GM23248 (cell line): ENCODE measurements at regions not wholly inside any gene's neighbourhood (a gene's known extent, or its start where the extent isn't known, plus 50 kb on each side); places are given as distances from the start of the nearest gene placed in this dataset.
A peak's percentile ranks its signal among the peaks of the same experiment; 100 is the strongest.

ENCODE experiments used
- DNase-seq: peaks from one replicate; pipeline ENCODE4 v3.0.0-alpha.2; 2015
- H2AFZ ChIP-seq: fragments of 200-600 bp; sonication (generic); 2 replicates; pipeline ENCODE4 v1.6.1; 2016; ENCODE audit warnings: antibody characterized with exemption
- H3F3A ChIP-seq: fragments of 200-600 bp; sonication (generic); 2 replicates; pipeline ENCODE4 v1.6.1; 2016; ENCODE audit warnings: mild to moderate bottlenecking, antibody characterized with exemption, mixed run types; ENCODE audit not compliant: insufficient read depth
- H3K27ac ChIP-seq: fragments of 200-600 bp; sonication (generic); 2 replicates; pipeline ENCODE4 v1.5.1; 2016; ENCODE audit warnings: mild to moderate bottlenecking
- H3K27me3 ChIP-seq: fragments of 200-600 bp; sonication (generic); replicated peaks from 2 replicates; pipeline ENCODE4 v1.6.1; 2016; ENCODE audit warnings: mild to moderate bottlenecking; ENCODE audit not compliant: insufficient read depth
- H3K36me3 ChIP-seq: fragments of 200-600 bp; sonication (generic); 2 replicates; pipeline ENCODE4 v1.6.1; 2016; ENCODE audit warnings: low read depth, mild to moderate bottlenecking
- H3K4me1 ChIP-seq: fragments of 200-600 bp; sonication (generic); 2 replicates; pipeline ENCODE4 v1.6.1; 2016; ENCODE audit warnings: mild to moderate bottlenecking; ENCODE audit not compliant: insufficient read depth
- H3K4me2 ChIP-seq: fragments of 200-600 bp; sonication (generic); one replicate; pipeline ENCODE4 v1.6.1; 2016; ENCODE audit warnings: mild to moderate bottlenecking; ENCODE audit not compliant: unreplicated experiment
- H3K4me3 ChIP-seq: fragments of 200-600 bp; sonication (generic); 2 replicates; pipeline ENCODE4 v1.5.1; 2016; ENCODE audit warnings: mild to moderate bottlenecking
- H3K79me2 ChIP-seq: fragments of 200-600 bp; sonication (generic); 2 replicates; pipeline ENCODE4 v1.6.1; 2016; ENCODE audit warnings: mild to moderate bottlenecking; ENCODE audit not compliant: insufficient read depth
- H3K9ac ChIP-seq: fragments of 200-600 bp; sonication (generic); 2 replicates; pipeline ENCODE4 v1.6.1; 2016; ENCODE audit warnings: mild to moderate bottlenecking
- H3K9me2 ChIP-seq: fragments of 200-600 bp; sonication (generic); 2 replicates; pipeline ENCODE4 v1.6.1; 2016; ENCODE audit warnings: mixed run types, mild to moderate bottlenecking, moderate library complexity; ENCODE audit not compliant: insufficient read depth
- H3K9me3 ChIP-seq: fragments of 200-600 bp; sonication (generic); one replicate; pipeline ENCODE4 v1.6.1; 2017; ENCODE audit warnings: low read depth
- H4K20me1 ChIP-seq: fragments of 200-600 bp; sonication (generic); 2 replicates; pipeline ENCODE4 v1.6.0; 2016; ENCODE audit not compliant: insufficient read depth
- EZH2 ChIP-seq: fragments of 200-600 bp; sonication (generic); IDR thresholded peaks from 2 replicates; pipeline ENCODE4 v1.6.1; 2018; ENCODE audit warnings: antibody characterized with exemption, mild to moderate bottlenecking; ENCODE audit not compliant: insufficient read depth, poor library complexity, severe bottlenecking
- EZH2phosphoT487 ChIP-seq: fragments of 200-600 bp; sonication (generic); IDR thresholded peaks from 2 replicates; pipeline ENCODE4 v1.6.1; 2018; ENCODE audit warnings: antibody characterized with exemption, moderate library complexity, mild to moderate bottlenecking, low read depth; ENCODE audit not compliant: insufficient read depth
- WGBS, 2 experiments: methylation state at CpG; one replicate each; pipeline ENCODE4 v1.1.6; 2015 to 2017; ENCODE audit warnings: low lambda C conversion rate in 2 of 2, low coverage in 1 of 2; ENCODE audit errors: missing lambda C conversion rate in 2 of 2; 5-methylcytosine and 5-hydroxymethylcytosine counted together
- in situ Hi-C: fragments of 300-500 bp; cut with MboI; formaldehyde crosslinking; loops from 2 replicates; pipeline ENCODE4 v1.15.0; 2020

DNA sequence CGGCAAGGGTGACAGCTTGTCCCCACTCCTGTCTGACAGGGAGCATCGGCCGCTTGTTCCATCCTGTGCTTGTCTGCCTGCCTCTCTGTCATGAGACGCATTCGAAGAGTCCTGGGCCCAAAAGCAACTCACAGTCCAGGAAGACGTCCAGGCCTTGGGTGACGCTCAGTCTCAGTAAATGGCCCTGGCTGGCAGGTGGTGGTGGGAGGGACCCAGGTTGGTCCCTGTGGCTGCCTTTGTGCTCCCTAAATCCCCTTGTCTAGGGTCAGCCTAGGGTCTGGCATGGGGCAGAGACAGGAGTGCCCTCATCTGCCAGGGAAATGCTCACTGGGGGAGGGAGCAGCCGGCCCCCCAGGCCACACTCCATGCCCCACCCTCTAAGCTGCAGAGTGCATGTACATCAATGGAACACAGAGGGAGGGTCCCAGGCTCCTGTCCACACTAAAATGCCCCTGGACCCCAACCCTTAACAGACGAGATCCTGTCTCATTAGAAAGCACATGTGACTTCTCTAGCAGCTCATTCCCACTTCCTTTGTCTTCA is 295.2 kb upstream of the ZNF32 start:
- H3K9me3 ChIP-seq: no peaks in the 10 kb centered on the region
- in situ Hi-C loops: no loop called here
- no peak overlapping the region for H3K9ac ChIP-seq
- no peaks in the 10 kb centered on the region for H3F3A ChIP-seq
- no peak overlapping the region for H2AFZ ChIP-seq
- H3K79me2 ChIP-seq: no peaks in the 10 kb centered on the region
- 97 to 98% methylated on average over 9 of the region's 9 CpGs for WGBS, 2 experiments
- no peaks in the 10 kb centered on the region for H3K27me3 ChIP-seq
- H3K9me2 ChIP-seq: no peaks in the 10 kb centered on the region
- no peak overlapping the region for H3K4me3 ChIP-seq
- no peaks in the 10 kb centered on the region for H4K20me1 ChIP-seq
- H3K27ac ChIP-seq: no peak overlapping the region
- TF ChIP-seq EZH2phosphoT487: no peak
- TF ChIP-seq EZH2: no peak
- H3K36me3 ChIP-seq: no peaks in the 10 kb centered on the region
- peaks cover 12% of the 10 kb centered on the region; the same call in 1 of the 2 replicates for H3K4me1 ChIP-seq
- H3K4me2 ChIP-seq: no peak overlapping the region
- no peak for DNase-seq

DNA sequence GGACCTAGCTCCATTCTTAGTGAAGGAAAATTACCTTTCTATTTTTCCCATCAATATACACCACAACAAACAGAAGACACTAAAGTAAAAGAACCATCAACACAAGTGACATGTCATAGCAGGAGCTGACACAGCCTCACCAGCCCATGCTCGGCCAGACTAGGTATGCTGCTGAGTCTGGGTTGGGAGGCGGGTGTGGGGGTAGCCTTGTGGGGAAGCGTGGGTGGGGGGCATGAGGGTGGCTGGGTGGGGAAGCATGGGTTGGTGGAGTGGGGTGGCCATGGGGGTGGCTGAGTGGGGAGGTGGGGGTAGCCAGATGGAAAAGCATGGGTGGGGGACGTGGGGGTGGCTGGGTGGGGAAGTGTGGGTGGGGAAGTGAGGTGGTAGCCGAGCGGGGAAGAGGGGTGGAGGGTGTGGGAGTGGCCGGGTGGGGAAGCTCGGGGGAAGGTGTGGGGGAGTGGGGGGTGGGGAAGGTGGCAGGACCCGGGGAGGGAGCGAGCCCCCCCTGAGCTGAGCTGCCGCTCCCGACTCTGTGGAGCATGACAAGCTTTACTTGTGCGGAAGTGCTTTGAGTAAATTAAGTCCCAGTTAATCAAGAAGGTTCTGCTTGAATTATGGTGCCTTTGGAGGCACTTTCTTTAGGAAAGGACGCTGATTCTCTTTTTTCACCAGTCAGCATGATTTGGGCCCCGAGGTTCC is 294.6 kb upstream of the ZNF32 start:
- Histone ChIP-seq H4K20me1 (no peaks in the 10 kb centered on the region), H2AFZ (no peak overlapping the region), H3K4me2 (no peak overlapping the region), H3K9ac (no peak overlapping the region), H3K27me3 (no peaks in the 10 kb centered on the region), H3K4me3 (no peak overlapping the region), H3F3A (no peaks in the 10 kb centered on the region), H3K9me2 (no peaks in the 10 kb centered on the region), H3K4me1 (peaks cover 12% of the 10 kb centered on the region; the same call in 1 of the 2 replicates), H3K27ac (no peak overlapping the region), H3K9me3 (no peaks in the 10 kb centered on the region), H3K79me2 (no peaks in the 10 kb centered on the region), H3K36me3 (no peaks in the 10 kb centered on the region)
- TF ChIP-seq EZH2 (no peak), EZH2phosphoT487 (no peak)
- 85 to 91% methylated on average over 5 to 15 of the region's 15 CpGs for WGBS, 2 experiments
- in situ Hi-C loops: no loop called here
- DNase-seq: no peak

DNA sequence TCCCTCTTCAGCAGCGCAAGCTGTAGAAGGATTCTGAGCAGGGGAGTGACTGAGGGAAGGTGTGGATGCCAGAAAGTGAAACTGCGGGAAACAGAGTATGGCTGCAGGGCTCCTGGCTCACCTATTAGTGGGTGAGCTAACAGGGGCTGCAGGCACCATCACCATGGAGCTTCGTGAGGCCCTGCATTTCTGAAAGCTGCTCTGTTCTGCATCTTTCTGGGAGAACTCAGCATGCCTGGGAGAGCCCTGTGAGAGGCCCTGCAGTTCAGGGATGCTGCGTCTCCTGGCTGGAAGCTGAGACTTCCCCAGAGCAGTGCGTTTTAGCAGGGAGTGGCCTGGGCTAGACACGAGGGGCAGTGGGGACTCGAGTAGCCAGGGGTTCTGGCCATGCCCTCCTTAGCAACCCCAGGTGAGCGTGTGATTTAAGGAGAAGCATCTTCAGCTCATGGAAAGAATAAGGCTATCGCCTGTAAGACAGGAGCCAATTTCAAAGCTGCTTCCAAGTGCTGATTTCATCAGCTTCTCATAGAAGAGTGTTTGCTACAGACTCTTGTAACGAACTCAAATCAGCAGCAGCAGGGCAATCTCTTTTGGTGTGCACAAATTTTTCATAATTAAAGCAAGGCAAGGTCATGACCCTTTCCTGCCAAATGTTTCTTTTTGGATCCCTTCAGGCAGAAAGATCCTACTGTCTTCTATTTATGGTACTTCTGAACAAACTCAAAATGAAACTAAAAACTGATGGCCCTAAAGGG is 293.6 kb upstream of the ZNF32 start:
- Histone ChIP-seq H3K9me3 (no peaks in the 10 kb centered on the region), H3K27ac (no peak overlapping the region), H3K9me2 (no peaks in the 10 kb centered on the region), H3F3A (no peaks in the 10 kb centered on the region), H3K4me1 (peaks cover 12% of the 10 kb centered on the region; the same call in 1 of the 2 replicates), H3K79me2 (no peaks in the 10 kb centered on the region), H4K20me1 (no peaks in the 10 kb centered on the region), H3K4me2 (peak overlapping the region; percentile 42), H3K4me3 (peak overlapping the region; percentile 26; the same call in 1 of the 2 replicates), H3K27me3 (no peaks in the 10 kb centered on the region), H3K9ac (no peak overlapping the region), H2AFZ (peak overlapping the region; percentile 70), H3K36me3 (no peaks in the 10 kb centered on the region)
- in situ Hi-C loops: no loop called here
- WGBS, 2 experiments: 60 to 65% methylated on average over 10 of the region's 10 CpGs
- TF ChIP-seq EZH2phosphoT487 (no peak), EZH2 (no peak)
- DNase-seq: peak; percentile 17

DNA sequence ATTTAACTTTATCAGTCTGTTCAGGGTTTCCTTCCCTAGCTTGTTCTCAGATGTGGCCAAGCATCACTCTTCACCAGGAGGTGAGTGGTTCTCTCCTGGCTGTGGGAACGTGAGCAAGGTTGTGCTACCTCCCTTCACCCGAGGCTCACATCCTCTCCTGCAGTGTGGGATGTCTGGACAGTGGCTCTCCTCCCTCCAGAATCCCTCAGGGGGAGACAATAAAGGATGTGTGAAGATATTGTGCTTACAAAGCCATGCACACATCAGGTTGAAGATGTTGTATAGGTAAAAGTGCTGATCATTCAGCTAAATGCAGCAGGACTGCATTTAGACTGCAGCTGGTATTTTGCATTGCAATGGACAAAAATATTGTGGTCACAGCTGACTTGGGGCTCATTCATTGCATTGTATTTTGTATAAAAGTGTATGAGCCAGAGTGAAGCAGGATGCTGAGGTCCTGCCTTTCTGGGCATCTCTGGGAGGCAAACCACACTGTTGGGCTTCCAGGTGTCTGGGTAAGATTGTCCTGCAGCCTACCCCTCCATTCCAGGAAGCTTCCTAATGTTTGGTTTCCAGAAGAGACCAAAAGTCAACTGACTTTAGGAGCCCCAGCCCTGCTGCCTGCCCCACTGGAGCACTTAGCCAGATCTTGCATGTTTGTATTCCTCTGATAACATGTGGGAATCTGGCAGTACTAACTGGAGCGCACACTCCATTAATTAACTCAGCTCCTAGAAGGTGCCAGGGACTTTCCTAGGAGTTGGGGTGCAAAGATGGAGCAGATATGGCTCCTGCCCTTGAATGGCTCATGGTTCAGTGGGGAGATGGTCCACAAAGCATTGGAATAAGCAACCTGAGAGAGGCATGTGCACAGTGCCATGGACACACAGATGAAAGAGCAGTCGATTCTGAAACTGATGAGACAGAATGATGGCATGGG is 292.5 kb upstream of the ZNF32 start:
- Histone ChIP-seq H3K4me1 (peaks cover 12% of the 10 kb centered on the region; the same call in 1 of the 2 replicates), H3F3A (no peaks in the 10 kb centered on the region), H3K9ac (no peak overlapping the region), H3K27me3 (no peaks in the 10 kb centered on the region), H3K36me3 (no peaks in the 10 kb centered on the region), H3K4me3 (no peak overlapping the region), H3K9me2 (no peaks in the 10 kb centered on the region), H3K9me3 (no peaks in the 10 kb centered on the region), H4K20me1 (no peaks in the 10 kb centered on the region), H3K79me2 (no peaks in the 10 kb centered on the region), H2AFZ (no peak overlapping the region), H3K27ac (no peak overlapping the region), H3K4me2 (no peak overlapping the region)
- in situ Hi-C loops: no loop called here
- TF ChIP-seq EZH2 (no peak), EZH2phosphoT487 (no peak)
- 88 to 91% methylated on average over 4 of the region's 4 CpGs for WGBS, 2 experiments
- no peak for DNase-seq
